Activated naive CD8-positive, alpha-beta T cell treated with anti-CD3 and anti-CD28 coated beads, Interleukin-2, amount 50 U/mL, for 24 hours (primary cell): ENCODE measurements at regions not wholly inside any gene's neighbourhood (a gene's known extent, or its start where the extent isn't known, plus 50 kb on each side); places are given as distances from the start of the nearest gene placed in this dataset.

Experiments
- ATAC-seq: fragments of 150-1000 bp; cut with Tn5 transposase; one replicate; pipeline ENCODE4 v1.10.0; 2021
- DNase-seq: peaks from one replicate; pipeline ENCODE4 v3.0.0; 2021
- H3K27ac Mint-ChIP-seq: one replicate; pipeline ENCODE4 v1.8.0; 2021; ENCODE audit warnings: mild to moderate bottlenecking, mixed read lengths
- H3K27me3 Mint-ChIP-seq: one replicate; pipeline ENCODE4 v1.8.0; 2021; ENCODE audit warnings: mixed read lengths
- H3K36me3 Mint-ChIP-seq: one replicate; pipeline ENCODE4 v1.8.0; 2021; ENCODE audit warnings: low read depth, mixed read lengths
- H3K4me1 Mint-ChIP-seq: one replicate; pipeline ENCODE4 v1.8.0; 2021; ENCODE audit warnings: mixed read lengths
- H3K4me3 Mint-ChIP-seq: one replicate; pipeline ENCODE4 v1.8.0; 2021; ENCODE audit warnings: mild to moderate bottlenecking, moderate library complexity, mixed read lengths
- H3K9me3 Mint-ChIP-seq: one replicate; pipeline ENCODE4 v1.8.0; 2021; ENCODE audit warnings: mixed read lengths

DNA sequence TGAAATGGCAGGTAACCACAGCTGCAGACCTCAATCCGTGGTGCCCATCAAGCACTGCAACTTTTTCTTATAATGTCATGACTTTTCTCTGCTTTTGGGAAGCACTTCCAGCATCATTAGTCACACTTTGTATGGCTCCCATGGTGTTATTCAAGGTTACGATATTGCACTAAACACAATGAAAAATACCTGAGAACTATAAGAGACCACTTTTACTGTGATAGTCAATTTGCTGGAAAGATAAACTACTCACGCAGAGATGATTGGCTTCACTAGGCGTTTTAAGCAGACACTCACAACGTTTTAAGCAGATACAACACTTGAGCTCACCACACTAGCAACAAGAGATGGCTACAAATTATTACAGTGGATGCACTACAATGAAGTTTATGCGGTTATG lies 103.2 kb upstream of the CHRM3 start:
- H3K27ac Mint-ChIP-seq = no peak overlapping the region
- H3K4me3 Mint-ChIP-seq = no peak overlapping the region

DNA sequence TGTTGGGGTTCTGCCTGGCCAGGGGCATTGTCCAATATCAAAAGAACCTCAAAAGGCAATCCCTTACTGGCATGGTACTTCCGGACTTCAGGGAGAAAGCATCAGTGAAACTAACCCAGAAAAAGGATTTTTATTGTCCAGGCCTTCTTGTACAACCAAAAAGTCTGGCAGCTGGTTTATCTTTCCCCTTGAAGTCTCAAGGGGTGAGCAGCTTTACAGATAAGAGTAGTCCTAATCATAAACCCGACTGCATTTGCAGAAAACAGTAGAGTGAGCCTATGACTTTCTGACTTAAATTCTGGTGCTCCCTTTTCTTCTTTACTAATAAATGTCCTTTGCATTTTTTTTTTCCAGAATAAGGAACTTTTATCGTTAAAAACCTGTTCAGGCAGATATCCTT lies 104.0 kb upstream of the CHRM3 start:
- no peak for DNase-seq
- Mint-ChIP-seq H3K4me1 (no peaks in the 10 kb centered on the region), H3K9me3 (peaks cover 5% of the 10 kb centered on the region), H3K36me3 (no peaks in the 10 kb centered on the region), H3K4me3 (no peak overlapping the region), H3K27me3 (peaks cover 5% of the 10 kb centered on the region), H3K27ac (no peak overlapping the region)
- no peak for ATAC-seq

More for the DNA sequence above, 103.2 kb upstream of the CHRM3 start:
- Mint-ChIP-seq H3K4me1 (no peaks in the 10 kb centered on the region), H3K27me3 (peaks cover 5% of the 10 kb centered on the region), H3K9me3 (peaks cover 5% of the 10 kb centered on the region), H3K36me3 (no peaks in the 10 kb centered on the region)
- ATAC-seq (no peak), DNase-seq (no peak)

DNA sequence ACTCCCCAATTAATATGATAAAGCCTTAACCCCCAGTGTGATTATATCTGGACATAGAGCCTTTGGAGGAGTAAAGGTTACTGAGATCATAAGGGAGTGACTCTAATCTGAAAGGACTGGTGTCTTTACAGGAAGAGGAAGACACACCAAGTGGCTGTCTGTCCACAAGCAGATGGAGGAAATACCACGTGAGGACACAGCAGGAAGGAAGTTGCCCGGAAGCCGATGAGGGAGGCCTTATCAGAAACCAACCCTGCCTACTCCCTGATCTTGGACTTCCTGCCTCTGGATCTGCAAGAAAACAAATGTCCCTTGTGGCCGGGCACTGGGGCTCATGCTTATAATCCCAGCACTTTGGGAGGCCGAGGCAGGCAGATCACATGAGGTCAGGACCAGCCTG lies 110.3 kb upstream of the CHRM3 start:
- H3K4me1 Mint-ChIP-seq = no peaks in the 10 kb centered on the region
- peaks cover 4% of the 10 kb centered on the region for H3K27me3 Mint-ChIP-seq
- no peak overlapping the region for H3K4me3 Mint-ChIP-seq
- DNase-seq = no peak
- no peaks in the 10 kb centered on the region for H3K36me3 Mint-ChIP-seq
- no peak overlapping the region for H3K27ac Mint-ChIP-seq
- ATAC-seq = no peak
- H3K9me3 Mint-ChIP-seq = peaks cover 8% of the 10 kb centered on the region

- no peaks in the 10 kb centered on the region for H3K36me3 Mint-ChIP-seq
- H3K27ac Mint-ChIP-seq = no peak overlapping the region
- H3K4me1 Mint-ChIP-seq = no peaks in the 10 kb centered on the region
- ATAC-seq (no peak), DNase-seq (no peak)
- peaks cover 4% of the 10 kb centered on the region for H3K27me3 Mint-ChIP-seq
- H3K9me3 Mint-ChIP-seq = peaks cover 8% of the 10 kb centered on the region
- H3K4me3 Mint-ChIP-seq = no peak overlapping the region
Observed at GRCh38 chr1:239274242-239274830, 112.0 kb upstream of the CHRM3 start.

GRCh38 chr1:239270509-239270908 lies 115.9 kb upstream of the CHRM3 start:
- Mint-ChIP-seq H3K4me3 (no peak overlapping the region), H3K4me1 (no peaks in the 10 kb centered on the region), H3K27ac (no peak overlapping the region), H3K9me3 (peaks cover 8% of the 10 kb centered on the region), H3K27me3 (peaks cover 4% of the 10 kb centered on the region), H3K36me3 (no peaks in the 10 kb centered on the region)
- ATAC-seq = no peak
- DNase-seq = no peak

- no peak overlapping the region for H3K4me3 Mint-ChIP-seq
- peaks cover 4% of the 10 kb centered on the region for H3K27me3 Mint-ChIP-seq
- no peak for DNase-seq
- no peak overlapping the region for H3K27ac Mint-ChIP-seq
- no peak for ATAC-seq
- no peaks in the 10 kb centered on the region for H3K4me1 Mint-ChIP-seq
- peaks cover 7% of the 10 kb centered on the region for H3K9me3 Mint-ChIP-seq
- H3K36me3 Mint-ChIP-seq = no peaks in the 10 kb centered on the region
Observed at GRCh38 chr1:239269706-239270105, 116.7 kb upstream of the CHRM3 start.

GRCh38 chr1:239268941-239269340 lies 117.4 kb upstream of the CHRM3 start:
- no peak for DNase-seq
- ATAC-seq = no peak
- Mint-ChIP-seq H3K27me3 (peaks cover 2% of the 10 kb centered on the region), H3K27ac (no peak overlapping the region), H3K4me3 (no peak overlapping the region), H3K36me3 (no peaks in the 10 kb centered on the region), H3K4me1 (no peaks in the 10 kb centered on the region), H3K9me3 (peaks cover 2% of the 10 kb centered on the region)

GRCh38 chr1:239268007-239268406 lies 118.4 kb upstream of the CHRM3 start:
- H3K4me3 Mint-ChIP-seq = no peak overlapping the region
- no peak for ATAC-seq

GRCh38 chr1:239263801-239264200 lies 122.6 kb upstream of the CHRM3 start:
- Mint-ChIP-seq H3K4me3 (no peak overlapping the region), H3K27me3 (no peaks in the 10 kb centered on the region), H3K36me3 (no peaks in the 10 kb centered on the region), H3K9me3 (no peaks in the 10 kb centered on the region), H3K4me1 (no peaks in the 10 kb centered on the region), H3K27ac (no peak overlapping the region)
- ATAC-seq (no peak), DNase-seq (no peak)

More at GRCh38 chr1:239268007-239268406, 118.4 kb upstream of the CHRM3 start:
- no peak overlapping the region for H3K27ac Mint-ChIP-seq
- H3K36me3 Mint-ChIP-seq = no peaks in the 10 kb centered on the region
- no peaks in the 10 kb centered on the region for H3K27me3 Mint-ChIP-seq
- DNase-seq = no peak
- H3K4me1 Mint-ChIP-seq = no peaks in the 10 kb centered on the region
- H3K9me3 Mint-ChIP-seq = no peaks in the 10 kb centered on the region

DNA sequence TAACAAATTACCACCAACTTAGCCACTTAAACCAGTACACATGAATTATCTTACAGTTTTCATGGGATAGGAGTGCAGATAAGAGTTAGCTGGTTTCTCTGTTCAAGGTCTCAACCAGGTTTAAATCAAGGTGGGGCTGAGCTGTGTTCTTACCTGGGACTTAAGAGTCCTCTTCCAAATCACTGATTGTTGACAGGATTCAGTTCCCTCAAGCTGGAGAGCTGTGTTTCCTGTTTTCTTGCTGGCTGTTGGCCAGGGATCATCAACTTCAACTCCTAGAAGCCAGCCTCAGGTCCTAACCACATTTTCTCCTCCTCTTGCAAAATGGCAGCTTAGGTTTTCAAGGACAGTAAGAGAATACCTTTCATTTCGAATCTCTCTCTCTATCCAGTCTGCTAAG lies 123.8 kb upstream of the CHRM3 start:
- no peaks in the 10 kb centered on the region for H3K36me3 Mint-ChIP-seq

GRCh38 chr1:239261521-239261920 lies 124.8 kb upstream of the CHRM3 start:
- no peak for ATAC-seq
- no peak overlapping the region for H3K27ac Mint-ChIP-seq
- no peaks in the 10 kb centered on the region for H3K4me1 Mint-ChIP-seq
- DNase-seq = no peak
- no peak overlapping the region for H3K4me3 Mint-ChIP-seq
- no peaks in the 10 kb centered on the region for H3K27me3 Mint-ChIP-seq
- no peaks in the 10 kb centered on the region for H3K9me3 Mint-ChIP-seq
- H3K36me3 Mint-ChIP-seq = no peaks in the 10 kb centered on the region

More for the DNA sequence above, 123.8 kb upstream of the CHRM3 start:
- no peak overlapping the region for H3K4me3 Mint-ChIP-seq
- H3K27ac Mint-ChIP-seq = no peak overlapping the region
- ATAC-seq (no peak), DNase-seq (no peak)
- H3K9me3 Mint-ChIP-seq = no peaks in the 10 kb centered on the region
- H3K27me3 Mint-ChIP-seq = no peaks in the 10 kb centered on the region
- H3K4me1 Mint-ChIP-seq = no peaks in the 10 kb centered on the region

- H3K9me3 Mint-ChIP-seq = no peaks in the 10 kb centered on the region
- no peak overlapping the region for H3K27ac Mint-ChIP-seq
- no peak for ATAC-seq
Observed at GRCh38 chr1:239260842-239261241, 125.5 kb upstream of the CHRM3 start.

DNA sequence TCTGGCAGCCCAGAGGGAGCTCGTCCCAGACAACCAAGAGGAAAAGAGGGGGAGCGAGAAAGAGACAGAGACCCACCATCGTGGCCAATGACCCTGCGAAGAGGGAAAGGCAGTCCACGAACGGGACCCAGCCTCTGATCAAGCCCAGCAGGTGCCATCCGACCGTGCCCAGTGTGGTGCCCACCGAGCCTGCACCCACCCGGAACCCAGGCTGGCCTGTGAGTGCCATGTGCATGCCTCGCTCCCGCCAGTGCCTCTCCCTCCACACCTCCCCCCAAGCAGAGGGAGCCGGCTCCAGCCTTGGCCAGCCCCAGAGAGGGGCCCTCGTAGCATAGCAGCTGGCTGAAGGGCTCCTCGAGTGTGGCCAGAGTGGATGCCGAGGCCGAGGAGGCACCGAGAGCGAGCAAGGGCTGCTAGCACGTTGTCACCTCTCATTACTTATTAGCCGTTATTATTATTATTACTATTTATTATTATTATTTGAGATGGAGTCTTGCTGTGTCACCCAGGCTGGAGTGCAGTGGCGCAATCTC lies 130.7 kb upstream of the CHRM3 start:
- DNase-seq (no peak), ATAC-seq (no peak)
- H3K4me3 Mint-ChIP-seq = no peak overlapping the region
- no peaks in the 10 kb centered on the region for H3K36me3 Mint-ChIP-seq
- H3K27ac Mint-ChIP-seq = no peak overlapping the region
- H3K9me3 Mint-ChIP-seq = peaks cover 4% of the 10 kb centered on the region
- no peaks in the 10 kb centered on the region for H3K27me3 Mint-ChIP-seq
- no peaks in the 10 kb centered on the region for H3K4me1 Mint-ChIP-seq

More at GRCh38 chr1:239260842-239261241, 125.5 kb upstream of the CHRM3 start:
- Mint-ChIP-seq H3K36me3 (no peaks in the 10 kb centered on the region), H3K4me1 (no peaks in the 10 kb centered on the region), H3K27me3 (no peaks in the 10 kb centered on the region), H3K4me3 (no peak overlapping the region)
- no peak for DNase-seq

GRCh38 chr1:239254999-239255398 lies 131.4 kb upstream of the CHRM3 start:
- Mint-ChIP-seq H3K36me3 (no peaks in the 10 kb centered on the region), H3K27ac (no peak overlapping the region), H3K27me3 (no peaks in the 10 kb centered on the region), H3K9me3 (peaks cover 4% of the 10 kb centered on the region), H3K4me1 (no peaks in the 10 kb centered on the region), H3K4me3 (no peak overlapping the region)
- ATAC-seq = no peak
- DNase-seq = no peak

DNA sequence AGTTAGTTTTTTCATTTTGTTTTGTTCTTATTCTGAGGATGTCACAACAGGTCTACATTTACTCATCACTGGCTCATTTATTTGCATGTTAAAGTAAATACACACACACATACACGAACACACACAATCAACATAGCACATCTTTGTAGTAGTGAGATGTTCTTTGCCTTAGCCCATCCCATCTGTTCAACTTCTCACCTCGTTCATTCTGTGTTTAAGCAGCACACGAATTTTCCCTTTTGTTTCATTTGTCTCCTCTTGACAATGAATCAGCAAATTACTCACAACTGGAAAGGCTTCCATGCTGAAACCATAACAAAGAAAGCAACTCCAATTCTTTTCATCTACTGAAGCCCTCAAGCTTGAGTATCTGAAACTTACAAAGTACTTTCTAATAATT lies 133.3 kb upstream of the CHRM3 start:
- Mint-ChIP-seq H3K36me3 (no peaks in the 10 kb centered on the region), H3K27ac (no peak overlapping the region), H3K27me3 (no peaks in the 10 kb centered on the region), H3K4me1 (no peaks in the 10 kb centered on the region), H3K4me3 (no peak overlapping the region), H3K9me3 (peaks cover 4% of the 10 kb centered on the region)
- DNase-seq (no peak), ATAC-seq (no peak)
